ENCODE measurements at regions not wholly inside any gene's neighbourhood (a gene's known extent, or its start where the extent isn't known, plus 50 kb on each side); places are given as distances from the start of the nearest gene placed in this dataset.

- Histone ChIP-seq H3K4me3 (no peak overlapping the region), H3K9me3 (no peaks in the 10 kb centered on the region), H3K36me3 (no peaks in the 10 kb centered on the region), H3K4me1 (peaks cover 0 to 10% (median 0%) of the 10 kb centered on the region in 4 donors), H3K27ac (no peak overlapping the region), H3K27me3 (no peaks in the 10 kb centered on the region)
- intact Hi-C loops (cut with DNase I; ENCODE audit: low total_unique reads): no loop called here
- TF ChIP-seq POLR2AphosphoS5 (IDR thresholded peaks at IDR 0.05): no peak
- no peak for TF ChIP-seq EP300 (IDR thresholded peaks at IDR 0.05)
- TF ChIP-seq POLR2A (IDR thresholded peaks at IDR 0.05): no peak
- TF ChIP-seq, protein P1, sequence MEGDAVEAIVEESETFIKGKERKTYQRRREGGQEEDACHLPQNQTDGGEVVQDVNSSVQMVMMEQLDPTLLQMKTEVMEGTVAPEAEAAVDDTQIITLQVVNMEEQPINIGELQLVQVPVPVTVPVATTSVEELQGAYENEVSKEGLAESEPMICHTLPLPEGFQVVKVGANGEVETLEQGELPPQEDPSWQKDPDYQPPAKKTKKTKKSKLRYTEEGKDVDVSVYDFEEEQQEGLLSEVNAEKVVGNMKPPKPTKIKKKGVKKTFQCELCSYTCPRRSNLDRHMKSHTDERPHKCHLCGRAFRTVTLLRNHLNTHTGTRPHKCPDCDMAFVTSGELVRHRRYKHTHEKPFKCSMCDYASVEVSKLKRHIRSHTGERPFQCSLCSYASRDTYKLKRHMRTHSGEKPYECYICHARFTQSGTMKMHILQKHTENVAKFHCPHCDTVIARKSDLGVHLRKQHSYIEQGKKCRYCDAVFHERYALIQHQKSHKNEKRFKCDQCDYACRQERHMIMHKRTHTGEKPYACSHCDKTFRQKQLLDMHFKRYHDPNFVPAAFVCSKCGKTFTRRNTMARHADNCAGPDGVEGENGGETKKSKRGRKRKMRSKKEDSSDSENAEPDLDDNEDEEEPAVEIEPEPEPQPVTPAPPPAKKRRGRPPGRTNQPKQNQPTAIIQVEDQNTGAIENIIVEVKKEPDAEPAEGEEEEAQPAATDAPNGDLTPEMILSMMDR (IDR thresholded peaks at IDR 0.05): no peak
- DNase-seq: no peak
Measured at GRCh38 chr13:84683448-84683847, 801.2 kb upstream of the SLITRK1 start.

DNA sequence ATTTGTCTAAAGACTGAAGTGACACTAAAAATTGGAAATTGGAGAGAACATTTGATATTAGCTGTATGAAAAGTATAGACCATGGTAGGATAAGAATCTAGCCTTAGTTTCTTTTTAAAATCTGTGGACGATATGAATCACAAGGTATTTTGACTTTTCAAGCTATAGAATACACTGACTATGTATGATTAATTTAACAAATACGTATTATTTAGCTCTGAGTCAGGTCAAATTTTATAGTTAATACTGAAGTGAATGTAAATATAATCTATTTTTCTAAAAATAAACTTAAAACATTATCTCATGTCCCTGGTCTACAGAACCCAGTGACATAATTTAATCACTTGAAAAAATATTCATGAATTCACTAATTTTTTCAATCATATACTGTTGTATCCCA, 795.6 kb upstream of the SLITRK1 start:
- TF ChIP-seq EP300 (IDR thresholded peaks at IDR 0.05): no peak
- TF ChIP-seq, protein P1 (IDR thresholded peaks at IDR 0.05): no peak
- Histone ChIP-seq H3K4me3 (no peak overlapping the region), H3K27me3 (no peaks in the 10 kb centered on the region), H3K4me1 (no peaks in the 10 kb centered on the region), H3K9me3 (no peaks in the 10 kb centered on the region), H3K27ac (no peak overlapping the region), H3K36me3 (no peaks in the 10 kb centered on the region)
- DNase-seq: no peak
- intact Hi-C loops (cut with DNase I; ENCODE audit: low total_unique reads): no loop called here
- WGBS, 5 donors: 85 to 90% (median 86%) methylated on average over 2 of the region's 2 CpGs

GRCh38 chr13:84672616-84673015, 790.3 kb upstream of the SLITRK1 start:
- 70 to 79% (median 75%) methylated on average over 3 of the region's 3 CpGs for WGBS, 5 donors
- Histone ChIP-seq H3K27ac (no peak overlapping the region), H3K9me3 (no peaks in the 10 kb centered on the region), H3K27me3 (no peaks in the 10 kb centered on the region), H3K36me3 (no peaks in the 10 kb centered on the region), H3K4me1 (no peaks in the 10 kb centered on the region), H3K4me3 (no peak overlapping the region)
- intact Hi-C loops (cut with DNase I; ENCODE audit: low total_unique reads): no loop called here
- TF ChIP-seq POLR2AphosphoS5 (IDR thresholded peaks at IDR 0.05) (no peak), POLR2A (IDR thresholded peaks at IDR 0.05) (no peak), EP300 (IDR thresholded peaks at IDR 0.05) (no peak)
- TF ChIP-seq, protein P1 (IDR thresholded peaks at IDR 0.05): no peak
- DNase-seq: no peak

DNA sequence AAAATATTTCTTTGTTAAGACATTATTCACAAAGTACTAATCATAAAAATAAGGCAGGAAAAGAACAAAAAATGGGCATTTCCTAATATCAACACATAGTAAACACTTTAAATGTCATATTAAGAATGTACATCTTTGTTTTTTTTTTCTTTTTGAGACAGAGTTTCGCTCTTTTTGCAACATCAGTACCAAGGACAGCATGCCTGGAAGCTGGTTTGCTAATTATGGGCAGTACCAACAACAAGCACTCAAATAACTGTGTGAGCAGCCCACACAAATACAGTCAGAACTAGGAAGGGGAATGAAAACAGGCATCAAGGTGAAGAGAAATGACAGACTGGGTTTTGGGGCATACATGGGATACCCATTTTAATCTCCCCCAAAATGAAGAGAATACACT, 788.0 kb upstream of the SLITRK1 start:
- 60 to 90% (median 76%) methylated on average over 1 of the region's 1 CpG for WGBS, 5 donors
- H3K27ac ChIP-seq: no peak overlapping the region
- intact Hi-C loops (cut with DNase I; ENCODE audit: low total_unique reads): no loop called here

More for the DNA sequence above, 788.0 kb upstream of the SLITRK1 start:
- no peak for TF ChIP-seq POLR2AphosphoS5 (IDR thresholded peaks at IDR 0.05)
- TF ChIP-seq POLR2A (IDR thresholded peaks at IDR 0.05): no peak
- TF ChIP-seq, protein P1 (IDR thresholded peaks at IDR 0.05): no peak
- no peak for TF ChIP-seq EP300 (IDR thresholded peaks at IDR 0.05)
- Histone ChIP-seq H3K9me3 (no peaks in the 10 kb centered on the region), H3K4me3 (no peak overlapping the region), H3K36me3 (no peaks in the 10 kb centered on the region), H3K27me3 (no peaks in the 10 kb centered on the region), H3K4me1 (no peaks in the 10 kb centered on the region)
- DNase-seq: no peak

Measured in stomach (tissue), 8 donors.